ENCODE measurements at regions not wholly inside any gene's neighbourhood (a gene's known extent, or its start where the extent isn't known, plus 50 kb on each side); places are given as distances from the start of the nearest gene placed in this dataset.

DNA sequence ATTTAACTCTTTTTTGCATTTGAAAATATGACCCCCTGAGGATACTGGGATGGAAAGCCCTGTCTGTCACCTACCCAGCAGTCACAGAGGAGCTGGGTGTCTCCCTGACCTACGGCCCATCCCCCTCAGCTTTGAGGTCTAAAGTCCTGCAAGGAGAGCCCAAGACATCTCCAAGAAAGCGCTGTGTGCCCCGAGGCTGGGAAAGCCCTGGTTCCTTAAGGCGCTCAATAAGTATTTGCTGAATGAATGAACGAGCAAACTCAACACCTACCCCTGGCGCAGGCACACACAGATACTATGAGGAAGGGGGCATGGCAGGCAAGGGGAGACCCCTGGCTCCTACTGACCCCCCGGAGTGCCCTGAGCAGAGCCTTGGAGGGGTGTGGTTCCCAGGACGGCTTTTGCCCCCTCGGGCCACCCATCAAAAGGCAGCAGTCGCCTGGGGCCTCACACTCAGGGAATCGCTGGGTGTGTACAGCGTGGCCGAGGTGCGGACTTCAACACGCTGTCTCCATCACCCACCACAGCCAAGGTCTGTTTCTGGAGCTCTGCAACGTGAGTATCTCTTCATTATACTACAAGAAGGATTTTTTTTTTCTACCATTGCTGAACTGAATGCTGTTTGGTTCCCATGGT, 211.6 kb downstream of the ERCC6L2 start:
- no peak for DNase-seq

DNA sequence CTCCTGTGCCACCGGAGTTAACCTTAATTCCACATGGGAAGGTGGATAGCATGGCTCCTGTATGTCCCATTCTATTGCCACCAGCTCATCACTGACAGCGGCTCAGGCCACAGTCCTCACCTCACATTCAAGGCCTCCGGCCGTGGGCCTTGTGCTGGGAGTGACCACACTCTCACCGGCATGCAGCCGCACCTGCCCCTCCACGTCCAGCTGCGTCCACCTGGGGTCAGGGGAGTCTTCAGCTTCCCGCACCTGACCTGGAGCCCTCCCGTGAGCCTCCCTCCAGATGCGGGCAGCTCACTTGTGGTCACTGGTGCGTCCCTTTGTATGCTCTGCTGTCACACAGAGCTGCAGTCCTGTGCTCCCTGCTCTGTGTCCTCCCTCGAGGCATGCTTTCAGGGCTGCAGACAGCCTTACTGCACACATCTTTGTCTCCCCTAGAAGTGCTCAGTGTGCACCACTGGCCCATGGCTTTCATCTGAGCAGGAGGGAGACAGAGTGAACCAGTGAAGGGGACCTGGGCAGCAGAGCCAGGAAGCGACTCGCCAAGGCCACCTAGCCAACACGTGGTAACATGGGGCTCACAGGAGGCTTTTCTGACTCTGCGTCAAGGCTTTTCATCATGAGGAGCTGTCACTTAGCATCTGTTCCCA, 210.1 kb downstream of the ERCC6L2 start:
- no peak for DNase-seq

DNA sequence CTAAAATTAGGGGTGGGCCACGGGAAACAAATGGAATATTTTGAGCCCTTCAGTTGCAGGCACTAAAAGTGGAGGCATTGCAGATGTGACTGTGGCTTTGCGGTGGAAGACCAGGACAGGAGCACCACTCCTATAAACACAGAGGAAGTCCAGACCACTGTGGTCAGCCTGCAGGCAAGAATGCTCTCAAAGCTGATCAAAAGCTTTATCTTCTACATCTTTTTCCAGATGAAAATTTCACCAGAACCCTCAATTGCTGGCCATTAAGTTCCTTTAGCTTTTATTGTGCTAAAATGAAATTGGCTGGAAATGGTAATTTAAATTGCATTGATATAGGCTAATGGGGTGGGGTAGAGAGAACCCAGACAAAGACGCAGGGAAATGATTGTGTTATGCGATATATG, 208.8 kb downstream of the ERCC6L2 start:
- no peak for DNase-seq

DNA sequence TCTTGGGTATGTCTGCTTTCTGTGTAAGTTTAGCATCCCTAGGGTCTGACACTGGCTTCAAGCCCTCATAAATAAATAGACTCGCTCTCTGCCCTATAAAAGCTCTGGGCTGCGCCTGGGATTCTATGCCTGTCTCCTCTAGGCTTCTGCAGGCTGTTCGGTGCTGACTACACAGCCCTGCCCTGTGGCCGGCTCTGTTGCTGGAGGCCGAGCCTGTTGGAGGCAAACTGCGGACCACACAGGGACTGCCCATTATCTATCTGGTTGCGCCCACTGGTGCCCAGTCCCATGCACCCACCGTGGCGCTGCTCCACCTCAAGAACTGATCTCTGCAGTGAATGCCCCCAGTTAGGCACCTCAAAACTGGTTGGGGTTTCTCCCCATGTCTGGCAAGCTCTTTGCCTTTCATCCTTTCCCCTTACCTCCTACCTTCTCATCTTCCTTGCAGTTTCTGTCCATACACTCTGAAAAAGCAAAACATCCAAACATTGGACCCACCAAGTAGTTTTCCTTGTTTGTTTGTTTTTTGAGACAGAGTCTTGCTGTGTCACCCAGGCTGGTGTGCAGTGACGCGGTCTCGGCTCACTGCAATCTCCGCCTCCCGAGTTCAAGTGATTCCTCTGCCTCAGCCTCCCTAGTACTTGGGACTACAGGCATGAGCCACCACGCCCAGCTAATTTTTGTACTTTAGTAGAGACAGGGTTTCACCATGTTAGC, 207.2 kb downstream of the ERCC6L2 start:
- DNase-seq, result no peak

DNA sequence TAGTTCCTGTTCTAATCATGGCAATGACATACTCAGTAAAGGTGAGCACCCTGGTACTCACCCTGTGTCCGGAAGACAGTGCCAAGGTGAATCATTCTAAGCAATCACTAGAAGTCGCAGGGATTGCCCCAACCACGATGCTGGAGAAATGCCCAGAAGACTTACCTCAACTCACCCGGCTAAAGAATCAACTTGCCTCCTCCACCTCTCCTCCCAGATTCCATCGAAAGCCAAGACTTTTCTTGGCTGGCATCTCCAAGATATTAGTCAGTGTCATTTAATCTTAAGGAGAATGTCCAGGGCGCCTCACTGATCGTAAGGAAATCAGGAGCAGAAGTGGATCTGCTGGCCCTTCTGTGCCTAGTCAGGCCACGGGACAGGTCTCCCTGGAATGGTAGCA, 204.9 kb downstream of the ERCC6L2 start:
- DNase-seq, result no peak

DNA sequence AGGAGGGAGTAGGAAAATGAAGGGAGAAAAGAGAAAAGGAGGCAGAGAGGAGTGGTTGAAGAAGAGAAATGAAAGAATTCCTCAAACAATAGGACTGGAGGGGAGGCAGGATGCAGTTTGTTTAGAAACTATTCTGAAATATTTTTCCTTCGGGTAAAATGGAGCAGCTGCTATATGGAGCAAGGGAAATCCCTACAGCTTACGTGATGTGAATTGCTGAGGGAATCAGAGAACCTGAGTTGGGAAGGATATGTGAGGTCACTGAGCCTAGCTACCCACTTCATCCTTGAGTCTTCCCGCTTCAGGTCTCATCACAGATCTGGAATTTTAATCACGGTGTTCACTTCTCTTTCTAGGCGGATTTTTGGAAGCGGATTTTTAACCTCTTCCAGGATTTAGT, 204.3 kb downstream of the ERCC6L2 start:
- DNase-seq, result no peak

DNA sequence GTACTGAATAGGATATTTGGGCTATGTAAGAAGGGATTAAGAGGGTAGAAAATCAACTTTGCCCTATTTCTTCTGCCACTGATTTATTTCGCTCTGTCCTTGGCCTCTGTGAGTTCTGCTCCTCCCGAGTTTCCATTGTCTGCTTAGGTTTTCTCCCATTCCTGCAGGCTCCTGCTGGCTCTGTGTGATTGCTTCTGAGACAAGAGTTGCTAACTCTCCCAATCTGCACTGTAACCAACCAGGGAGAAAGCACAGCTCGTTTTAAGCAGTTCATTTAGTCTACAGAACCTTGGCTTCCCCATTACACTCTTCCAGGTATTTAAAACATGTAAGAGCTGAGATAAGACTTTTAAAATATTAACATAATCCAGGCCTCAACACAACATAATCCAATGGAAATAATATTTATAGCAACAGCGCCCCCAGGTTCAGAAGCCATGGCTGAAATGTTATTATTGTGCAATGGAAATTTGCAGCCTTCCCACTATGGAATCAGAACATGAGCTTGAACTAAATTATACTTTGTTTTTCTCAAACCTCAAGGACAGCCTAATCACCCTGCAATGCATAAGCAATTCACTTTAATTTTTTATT, 203.5 kb downstream of the ERCC6L2 start:
- no peak for DNase-seq

DNA sequence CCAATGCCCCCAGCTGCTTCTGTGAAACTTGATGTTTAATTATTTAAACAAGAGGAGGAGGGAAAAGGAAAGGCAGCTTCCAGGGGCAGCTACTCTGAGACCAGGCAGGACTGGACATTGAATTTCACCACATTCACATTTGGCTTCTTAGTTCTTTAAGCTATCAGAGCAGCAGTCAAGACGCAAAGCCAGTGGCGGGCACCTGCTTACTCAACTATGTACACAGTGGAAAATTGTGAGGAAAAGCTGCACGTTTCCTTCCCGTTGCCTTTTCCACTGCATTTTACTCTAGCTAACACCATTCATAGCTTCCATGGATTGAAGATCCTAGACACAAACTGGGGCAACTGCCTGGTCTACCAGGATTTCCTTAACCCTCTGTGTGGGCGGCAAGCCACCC, 200.3 kb downstream of the ERCC6L2 start:
- no peak for DNase-seq

DNA sequence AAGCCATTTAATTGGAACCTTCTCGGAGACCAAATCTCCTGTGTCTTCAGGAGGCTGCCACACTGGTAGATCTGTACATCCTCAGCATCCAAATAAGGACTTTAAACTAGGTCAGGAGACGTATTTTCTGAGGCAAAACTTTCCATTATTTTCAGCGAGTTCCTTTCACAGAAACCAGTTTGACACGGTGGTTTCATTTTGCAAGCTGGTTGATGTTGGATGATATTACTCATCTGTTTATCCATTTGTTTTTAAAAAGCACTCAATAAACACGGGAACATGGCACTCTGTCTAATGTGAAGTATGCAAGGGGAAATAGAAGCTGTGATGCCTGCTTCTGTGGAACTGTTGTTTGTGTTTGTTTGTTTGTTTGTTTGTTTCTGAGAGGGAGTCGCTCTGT, 199.6 kb downstream of the ERCC6L2 start:
- no peak for DNase-seq

DNA sequence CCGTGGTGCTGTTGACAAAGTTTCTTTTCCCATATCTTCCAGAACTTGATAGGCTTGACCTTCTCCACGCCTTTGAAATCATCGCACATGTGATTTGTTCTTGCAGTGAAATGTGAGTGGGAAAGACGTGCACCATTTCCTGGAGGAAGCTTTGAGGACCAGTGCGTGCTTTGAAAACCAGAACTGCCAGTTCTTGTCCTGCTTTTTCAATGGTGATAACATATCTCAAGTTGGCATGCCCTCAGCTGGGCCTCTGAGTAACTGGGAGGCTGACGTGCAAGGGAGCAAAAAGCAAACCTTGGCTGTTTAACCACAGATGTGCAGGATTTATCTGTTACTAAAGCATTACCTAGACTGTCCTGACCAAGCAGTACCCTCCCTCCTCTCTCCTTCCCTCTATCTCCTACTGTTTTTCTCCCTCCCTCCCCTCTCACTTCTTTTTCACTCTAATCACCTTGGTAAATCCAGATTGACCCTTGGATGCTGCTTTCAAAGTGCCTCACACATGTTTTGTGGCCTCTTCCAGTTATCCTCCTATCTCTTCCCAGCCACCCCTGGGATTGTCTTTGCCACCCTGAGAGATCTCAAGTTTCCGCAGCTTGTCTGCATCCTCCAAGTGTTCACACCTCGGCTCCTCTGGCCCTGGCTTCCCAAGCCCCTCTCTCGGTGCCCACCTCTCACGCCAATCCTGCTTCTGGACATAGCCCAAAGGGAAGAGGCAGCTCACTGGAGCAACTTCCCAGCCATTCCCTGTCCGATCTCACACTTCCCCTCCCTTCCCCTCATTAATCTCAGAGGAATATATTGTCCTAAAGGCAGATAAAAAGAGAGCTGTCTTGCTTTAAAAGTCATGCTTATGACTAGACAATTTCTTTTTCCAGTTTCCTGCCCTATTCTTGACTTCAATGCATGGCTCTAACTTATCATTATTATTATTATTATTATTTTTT, 198.3 kb downstream of the ERCC6L2 start:
- no peak for DNase-seq

DNA sequence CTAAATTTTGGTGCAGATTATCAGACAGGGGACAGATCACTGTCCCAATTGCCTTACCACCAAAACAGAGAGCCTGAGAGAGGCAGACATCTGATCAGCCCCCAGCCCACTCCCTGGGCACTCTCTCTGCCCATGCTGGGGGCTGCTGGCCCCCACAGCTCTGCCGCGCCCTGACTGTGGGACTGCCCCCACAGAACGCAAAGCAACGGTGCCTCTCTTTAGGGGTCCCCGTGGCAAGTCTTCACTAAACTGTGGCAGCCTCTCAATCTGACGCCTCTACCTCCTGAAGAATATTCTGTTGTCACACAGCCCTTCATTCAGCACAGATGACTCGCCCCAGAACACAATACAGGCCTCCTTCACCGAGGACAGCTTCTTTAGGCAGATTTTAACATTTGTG, 197.4 kb downstream of the ERCC6L2 start:
- no peak for DNase-seq

DNA sequence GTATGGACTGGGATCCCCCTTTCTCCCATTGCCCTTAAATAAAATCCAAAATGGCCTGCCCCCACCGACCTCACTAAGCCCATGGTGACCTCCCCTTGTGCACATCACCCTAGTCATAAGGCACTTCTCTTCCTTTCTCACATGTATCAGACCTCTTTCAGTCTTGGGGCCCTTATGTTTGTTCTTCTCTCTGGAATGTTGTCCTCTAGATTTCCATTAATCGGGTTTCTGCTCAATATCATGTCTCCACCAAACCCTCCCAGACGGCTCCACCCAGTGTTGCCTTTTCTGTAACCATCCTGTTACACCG, 196.3 kb downstream of the ERCC6L2 start:
- no peak for DNase-seq

DNA sequence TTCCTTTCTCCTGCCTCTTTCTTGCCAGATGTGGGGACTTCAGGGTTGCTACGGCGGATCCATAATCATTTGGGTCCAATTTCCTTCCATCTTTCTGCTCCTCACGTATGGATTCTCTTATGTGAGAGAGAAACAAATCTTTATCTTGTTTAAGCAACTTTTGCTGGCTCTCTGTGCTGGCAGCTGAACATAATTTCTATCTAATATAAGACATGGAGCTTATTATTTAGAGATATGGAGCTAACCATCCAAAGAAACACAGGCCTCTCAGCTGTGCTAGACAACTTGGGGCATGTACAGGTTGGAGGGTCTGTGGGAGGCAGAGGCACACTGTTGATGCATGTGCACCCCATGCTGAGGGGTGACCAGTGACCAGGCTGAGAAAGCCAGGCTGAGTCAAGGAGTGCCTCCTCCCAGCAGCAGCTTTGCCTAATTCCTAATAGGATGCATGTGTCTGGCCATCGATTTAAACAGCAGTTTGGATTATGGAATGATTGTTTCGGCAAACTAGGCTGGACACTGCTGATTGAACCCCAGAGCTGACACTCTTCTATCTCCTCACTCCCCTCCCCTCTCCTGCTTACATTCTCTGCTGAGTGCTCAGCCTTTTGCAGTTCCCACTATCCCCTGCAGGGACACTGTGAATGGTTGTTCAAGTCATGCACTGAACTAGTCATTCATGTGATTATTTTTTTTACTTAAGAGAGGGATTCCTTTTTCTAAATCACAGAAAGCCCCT, 195.8 kb downstream of the ERCC6L2 start:
- no peak for DNase-seq

DNA sequence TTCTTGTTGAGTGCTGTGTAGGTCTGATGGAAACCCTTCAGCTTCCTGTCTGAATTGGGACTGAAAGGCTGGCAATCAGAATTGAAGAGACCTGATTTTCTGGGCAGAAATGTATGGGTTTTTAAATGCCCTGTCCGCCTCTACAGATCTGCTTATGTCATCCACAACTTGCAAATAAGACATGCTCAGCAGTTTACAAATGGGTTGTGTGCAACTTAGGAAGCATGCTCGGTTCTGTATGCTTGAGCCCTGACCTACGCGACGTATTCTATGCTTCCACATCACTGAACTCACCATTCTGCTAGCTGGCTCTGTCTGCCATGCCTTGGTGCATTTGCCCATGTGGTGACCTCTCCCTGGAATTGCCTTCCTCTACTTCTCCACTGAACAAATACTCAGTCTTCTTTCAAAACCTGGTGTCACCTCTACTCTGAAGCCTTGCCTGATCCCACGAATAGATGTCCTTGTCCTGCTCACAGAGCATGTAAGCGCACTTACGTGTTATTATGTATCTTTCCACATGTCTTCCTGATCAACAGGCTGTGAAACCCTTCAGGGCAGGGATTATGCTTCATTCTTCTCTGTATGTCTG, 194.2 kb downstream of the ERCC6L2 start:
- no peak for DNase-seq

DNA sequence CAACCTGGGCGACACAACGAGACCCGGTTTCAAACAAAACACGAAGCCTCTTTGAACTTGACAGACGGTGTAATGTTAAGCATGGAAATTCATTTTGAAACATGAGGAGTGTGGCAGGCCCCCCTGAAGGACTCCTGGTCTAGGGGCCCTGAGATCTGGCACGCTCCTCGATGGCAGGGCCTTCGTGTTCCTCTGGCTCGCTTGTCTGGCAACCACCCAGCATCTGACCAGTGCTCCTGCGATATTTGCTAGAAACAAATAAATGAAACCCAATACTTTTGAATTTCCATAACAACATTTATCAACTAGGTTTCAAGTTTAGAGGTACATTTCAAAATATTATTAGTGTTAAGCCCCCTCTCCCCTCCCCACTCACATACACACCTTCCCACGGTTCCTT, 193.0 kb downstream of the ERCC6L2 start:
- no peak for DNase-seq

DNA sequence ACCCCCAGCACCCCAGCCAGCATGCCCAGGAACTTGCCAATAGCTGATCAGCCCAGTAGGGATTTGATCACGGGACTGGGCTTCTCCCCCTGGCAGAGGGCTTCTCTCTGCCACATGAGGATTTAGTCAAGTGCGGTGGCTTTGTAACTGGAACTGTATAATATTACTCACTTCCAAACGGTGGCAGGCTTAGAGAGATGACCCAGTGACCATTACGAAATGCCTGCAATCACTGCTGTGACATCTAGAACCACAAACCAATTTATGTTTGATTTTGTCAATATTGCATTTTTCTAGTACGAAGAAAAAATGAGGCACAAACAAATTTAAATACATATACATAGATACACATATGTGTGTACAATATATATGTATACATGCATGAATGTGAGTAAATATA, 192.1 kb downstream of the ERCC6L2 start:
- DNase-seq, result no peak

DNA sequence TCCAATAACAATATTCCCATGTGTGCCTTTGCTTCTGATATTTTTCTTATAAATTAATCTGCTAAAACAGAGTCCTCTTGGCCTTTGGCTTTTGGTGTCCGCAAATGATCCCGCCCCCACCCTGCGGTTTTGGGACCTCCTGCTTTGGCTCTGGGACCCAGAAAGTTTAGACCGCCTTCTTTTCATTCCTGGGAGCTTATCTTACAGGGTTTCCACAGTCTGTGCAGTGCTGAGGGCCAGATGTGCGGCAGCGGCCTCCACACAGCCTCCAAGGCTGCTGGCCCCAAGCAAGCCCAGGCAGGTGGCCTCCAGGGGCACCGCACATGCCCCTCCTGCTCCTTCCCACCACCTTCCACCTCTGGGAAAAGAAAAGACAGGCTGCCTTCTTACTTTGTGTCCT, 191.5 kb downstream of the ERCC6L2 start:
- no peak for DNase-seq

DNA sequence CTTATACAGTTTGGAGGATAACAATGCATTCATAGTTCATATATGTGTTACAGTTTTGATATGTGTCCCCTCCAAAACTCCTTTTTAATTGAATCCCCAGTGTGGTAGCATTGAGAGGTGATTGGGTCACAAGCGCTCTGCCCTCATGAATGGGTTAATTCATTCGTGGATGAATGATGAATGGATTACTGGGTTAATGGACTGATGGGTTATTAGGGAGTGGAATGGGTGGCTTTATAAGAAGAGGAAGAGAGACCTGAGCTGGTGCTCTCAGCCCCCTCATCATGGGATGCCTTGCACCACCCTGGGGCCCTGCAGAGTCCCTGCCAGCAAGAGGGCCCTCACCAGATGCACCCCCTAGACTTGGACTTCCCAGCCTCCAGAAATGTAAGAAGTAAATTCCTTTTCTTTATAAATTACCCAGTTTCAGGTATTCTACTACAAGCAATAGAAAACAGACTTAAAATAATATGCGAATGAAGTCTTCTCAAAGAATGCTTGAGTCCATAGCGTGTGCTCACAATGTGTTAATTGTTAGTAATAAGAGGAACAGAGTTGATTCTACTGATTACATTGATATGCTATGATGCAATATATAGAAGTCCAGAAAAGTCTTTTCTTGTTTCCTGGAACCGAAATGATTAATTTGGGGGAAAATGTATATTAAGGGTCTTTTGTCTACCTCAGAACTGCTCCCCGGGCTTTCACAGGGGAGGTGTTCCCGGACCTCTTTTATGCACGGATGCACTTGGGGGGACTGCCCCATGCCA, 190.2 kb downstream of the ERCC6L2 start:
- no peak for DNase-seq

DNA sequence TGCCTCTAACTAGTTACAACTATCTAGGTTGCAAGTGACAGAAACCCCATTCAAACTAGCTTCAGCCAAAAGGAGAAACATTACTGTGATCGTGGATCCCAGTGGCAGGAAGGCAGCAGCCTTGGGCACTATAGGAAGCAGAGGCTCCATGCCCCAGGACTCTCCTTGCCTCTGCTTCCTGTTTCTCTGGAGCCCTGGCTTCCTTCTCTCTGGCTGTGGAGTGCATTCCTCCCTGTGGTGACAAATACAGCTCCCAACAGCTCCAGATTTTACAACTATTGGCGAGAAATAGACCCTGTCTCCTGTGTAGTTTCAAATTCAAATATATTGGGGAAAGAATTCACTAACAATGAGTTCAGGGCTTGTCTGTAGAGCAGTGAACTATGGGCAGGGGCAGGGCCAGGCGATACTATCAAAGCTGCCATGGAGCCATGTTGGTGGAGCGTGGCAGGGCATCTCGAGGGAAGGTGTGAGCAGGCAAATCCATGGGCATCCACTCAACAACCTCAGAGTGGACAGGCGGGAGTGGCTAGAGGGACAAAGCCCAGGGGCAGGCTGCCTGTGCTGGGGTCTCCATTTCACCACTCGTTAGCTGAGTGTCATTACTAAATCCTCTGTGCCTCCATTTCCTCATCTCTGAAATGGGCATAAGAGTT, 189.5 kb downstream of the ERCC6L2 start:
- no peak for DNase-seq

DNA sequence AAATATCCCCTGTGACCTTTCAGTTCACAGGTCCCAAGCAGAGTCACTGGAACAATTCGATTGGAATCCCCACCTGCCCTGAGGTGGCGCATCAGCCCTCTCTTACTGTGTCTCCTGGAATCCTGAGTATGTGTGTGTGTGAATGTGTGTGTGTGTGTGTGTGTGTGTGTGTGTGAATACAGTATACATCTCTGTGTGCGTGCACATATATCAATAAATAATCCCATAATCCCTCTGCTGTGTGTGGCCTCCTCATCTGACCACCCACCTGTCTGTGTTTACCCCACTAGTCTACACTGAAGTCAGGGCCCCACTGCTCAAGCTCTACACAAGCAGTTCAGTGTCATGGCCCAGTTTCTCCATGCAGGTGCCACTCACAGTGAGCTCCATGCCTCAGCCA, 187.4 kb downstream of the ERCC6L2 start:
- no peak for DNase-seq

DNA sequence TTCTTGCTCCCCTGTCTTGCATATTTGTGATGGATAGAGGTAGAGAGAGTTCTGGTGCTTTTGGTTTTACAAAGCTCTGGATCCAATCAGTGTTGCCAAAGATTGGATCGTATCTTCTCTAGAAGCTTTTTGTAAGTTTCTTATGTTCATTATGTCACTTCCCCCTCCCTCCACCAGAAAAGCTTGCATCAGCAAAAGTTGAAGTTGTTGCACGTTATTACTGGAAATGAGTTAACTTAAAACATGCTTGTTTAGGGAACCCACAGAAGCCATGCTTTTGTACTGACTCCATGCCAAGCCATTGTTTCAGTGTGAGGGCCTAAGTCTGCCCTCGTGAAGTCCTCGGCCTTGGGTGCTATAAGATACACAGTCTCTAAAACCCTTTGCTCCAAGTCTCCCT, 186.5 kb downstream of the ERCC6L2 start:
- DNase-seq, result no peak

Data from NCI-H526 treated with DMSO at 0.1 percent for 48 hours (cell line).